Muscle of arm (tissue), 1 donor: ENCODE measurements at regions not wholly inside any gene's neighbourhood (a gene's known extent, or its start where the extent isn't known, plus 50 kb on each side); places are given as distances from the start of the nearest gene placed in this dataset.
A peak's percentile ranks its signal among the peaks of the same experiment; 100 is the strongest.
"Not testable (repeated sequence)": the region's sequence is repeated elsewhere in the genome, so short reads cannot be mapped to it uniquely, and the experiment has no call there.

ENCODE experiments used
- DNase-seq: peaks from one replicate; pipeline ENCODE4 v3.0.0-alpha.2; 2013

GRCh38 chr21:14613486-14614224 lies 67.5 kb upstream of the SAMSN1 start:
- DNase-seq, result peak; percentile 63

DNA sequence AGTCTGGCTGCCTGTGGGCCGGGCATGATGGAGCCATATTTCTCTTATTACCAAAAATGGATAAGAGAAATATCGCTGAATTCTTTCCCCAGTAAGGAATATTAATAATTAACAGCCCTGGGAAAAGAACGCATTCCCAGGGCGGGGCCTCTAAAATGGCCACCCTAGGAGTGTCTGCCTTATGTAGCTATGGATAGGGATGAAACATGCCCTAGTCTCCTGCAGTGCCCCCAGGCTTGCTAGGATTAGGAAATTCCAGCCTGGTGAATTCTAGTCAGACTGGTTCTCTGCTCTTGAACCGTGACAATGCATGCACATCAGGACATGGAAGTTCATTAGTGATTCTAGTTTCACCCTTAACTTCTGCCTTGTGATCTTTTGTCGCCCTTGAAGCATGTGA lies 64.0 kb upstream of the SAMSN1 start:
- DNase-seq, result not testable (repeated sequence)

DNA sequence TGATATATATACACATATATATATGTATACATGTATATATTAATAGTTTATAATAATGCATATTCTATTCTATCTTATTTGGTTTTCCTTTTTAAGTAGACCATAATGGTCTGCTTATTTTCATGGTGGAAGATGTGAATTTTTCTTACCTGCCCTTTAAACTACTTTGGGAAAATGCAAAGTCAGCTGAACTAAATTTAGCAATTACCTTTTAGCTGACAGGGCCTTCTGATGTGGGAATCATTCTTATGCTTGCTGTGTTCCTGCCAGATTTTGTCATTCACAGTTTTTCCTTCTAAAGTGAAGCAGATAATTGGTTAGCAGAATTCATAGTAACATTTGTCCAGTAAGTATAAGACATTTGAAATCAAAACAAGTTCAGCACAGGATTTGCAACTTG lies 63.2 kb upstream of the SAMSN1 start:
- no peak for DNase-seq

DNA sequence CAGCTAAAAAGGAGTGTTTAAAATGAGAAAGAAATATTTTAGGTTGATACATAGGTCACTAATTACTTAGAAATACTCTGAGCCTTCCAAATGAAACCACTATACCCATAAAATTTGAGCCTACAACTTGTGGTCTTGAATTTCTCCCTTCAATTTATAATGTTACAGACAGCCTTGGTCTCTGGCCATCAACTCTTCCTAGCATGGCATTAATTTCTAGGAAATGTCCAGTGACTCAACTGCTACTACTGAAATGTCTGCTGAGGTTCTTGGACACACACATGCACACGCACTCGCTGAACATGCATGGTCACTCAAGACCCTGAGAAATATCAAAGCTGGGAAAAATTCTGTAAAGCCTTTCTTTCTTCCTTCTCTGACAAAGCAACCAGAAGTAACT lies 61.1 kb upstream of the SAMSN1 start:
- DNase-seq, result no peak

DNA sequence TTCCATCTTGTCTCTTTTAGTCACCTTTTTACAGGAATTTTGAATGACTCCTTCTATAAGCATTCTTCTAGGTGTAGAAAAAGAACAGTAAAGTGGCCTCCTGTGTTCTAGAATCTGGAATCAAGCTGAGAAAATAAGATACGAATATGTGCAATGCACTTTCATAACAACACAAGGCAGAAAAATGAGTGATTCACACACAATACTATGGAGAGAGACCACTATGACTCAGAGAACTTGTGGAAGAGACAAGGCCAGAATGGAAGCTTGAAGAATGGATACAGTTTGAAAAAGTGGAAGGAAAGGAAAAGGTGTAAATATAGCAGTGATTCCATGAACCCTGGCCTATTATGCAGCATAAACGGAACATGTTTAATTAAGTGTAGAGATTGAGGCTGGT lies 57.1 kb upstream of the SAMSN1 start:
- no peak for DNase-seq

DNA sequence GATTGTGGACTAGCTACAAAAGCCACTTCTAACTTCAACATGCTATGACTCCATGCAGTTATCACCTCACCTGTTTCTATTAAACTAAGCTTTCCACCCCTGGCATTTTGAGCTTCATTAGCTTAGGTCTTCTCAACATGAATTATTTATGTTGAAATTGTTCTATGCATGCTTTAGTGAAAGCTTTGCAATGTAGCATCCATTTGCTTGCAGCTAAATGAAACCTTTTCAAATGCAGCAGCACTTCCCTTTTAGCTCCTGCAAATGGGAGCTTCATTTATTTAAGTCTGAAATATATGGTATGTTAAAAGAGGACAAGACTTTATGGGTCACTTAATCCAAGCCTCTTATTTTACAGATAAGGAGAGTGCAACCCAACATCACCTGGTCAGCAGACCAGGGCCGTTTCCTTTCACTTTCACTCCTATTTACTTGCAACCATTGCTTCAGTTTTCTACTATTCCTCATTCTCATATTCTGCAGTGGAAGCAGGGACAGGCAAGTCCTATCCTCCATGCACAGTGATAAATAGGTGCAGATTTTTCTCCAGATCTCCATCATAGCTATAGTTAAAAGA lies 56.4 kb upstream of the SAMSN1 start:
- DNase-seq, result no peak

DNA sequence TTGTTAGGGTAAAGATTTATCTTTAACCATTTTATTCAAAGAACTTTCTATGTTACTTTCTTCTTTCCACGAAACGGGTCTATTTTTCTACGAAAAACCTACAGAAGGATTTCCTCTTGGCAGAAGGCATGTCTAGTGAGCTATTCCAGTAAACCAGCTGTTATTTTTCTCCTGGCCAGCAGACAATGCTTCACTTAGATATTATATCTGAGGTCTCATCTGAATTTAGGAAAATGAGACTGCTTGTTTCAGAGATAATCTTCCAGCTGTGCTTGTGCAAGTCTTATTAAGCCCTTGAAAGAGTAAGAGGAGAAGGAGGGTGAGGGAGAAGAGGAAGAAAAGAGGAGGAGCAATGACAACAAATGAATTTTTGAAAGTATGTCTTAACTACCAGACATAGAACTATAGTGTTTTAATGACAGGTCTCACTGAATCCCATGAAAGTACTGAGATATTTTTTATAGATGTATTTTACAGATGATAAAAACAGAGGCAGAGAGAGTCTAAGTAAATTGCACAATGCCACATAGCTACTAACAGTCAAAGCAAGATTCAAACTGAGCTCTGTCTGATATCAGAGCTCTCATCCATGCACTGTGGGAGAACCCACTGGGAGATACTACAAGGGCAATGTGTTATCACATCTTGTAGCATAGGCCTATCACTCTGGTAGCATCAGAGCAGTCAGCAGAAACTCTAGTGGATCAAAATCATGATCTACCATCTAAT lies 54.6 kb upstream of the SAMSN1 start:
- DNase-seq, result no peak

DNA sequence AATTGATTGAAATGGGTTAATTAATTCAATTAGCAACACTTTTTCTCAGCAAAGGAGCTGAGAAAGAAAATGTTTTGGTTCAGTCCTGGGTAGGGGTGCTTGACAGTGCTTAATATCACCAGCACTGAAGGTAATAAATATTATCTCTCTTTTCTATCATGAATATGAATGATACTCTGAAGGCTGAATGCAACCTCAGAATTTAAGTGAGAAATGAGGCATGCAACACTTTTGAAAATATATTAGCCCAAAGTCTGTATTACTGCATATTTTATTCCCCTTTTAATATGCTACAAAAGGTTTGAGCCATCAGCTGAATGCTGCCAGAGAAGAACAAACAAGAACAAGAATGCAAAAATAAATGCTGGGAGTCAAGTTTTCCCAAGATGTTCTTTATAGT lies 52.0 kb upstream of the SAMSN1 start:
- no peak for DNase-seq
